ENCODE measurements at regions not wholly inside any gene's neighbourhood (a gene's known extent, or its start where the extent isn't known, plus 50 kb on each side); places are given as distances from the start of the nearest gene placed in this dataset.

GRCh38 chr9:90998573-90998972, 197.0 kb downstream of the SYK start:
- no peak for DNase-seq (ENCODE audit: low read depth in 1 of 2, low spot score in 1 of 2)
- no peak overlapping the region for H3K4me3 ChIP-seq (replicated peaks; ENCODE audit: insufficient read depth, low read length)
- H3K27ac ChIP-seq (replicated peaks) = no peak overlapping the region
- H3K27me3 ChIP-seq (ENCODE audit: insufficient read depth, poor library complexity, severe bottlenecking) = no peaks in the 10 kb centered on the region
- no peak for TF ChIP-seq REST (IDR thresholded peaks at IDR 0.05; ENCODE audit: insufficient replicate concordance, low read depth)
- no peak for TF ChIP-seq CTCF (IDR thresholded peaks at IDR 0.05; ENCODE audit: insufficient read depth, low read length)
- no peak for TF ChIP-seq POLR2AphosphoS5 (IDR thresholded peaks at IDR 0.05; ENCODE audit: low read depth)
- no peak for TF ChIP-seq GABPA (IDR thresholded peaks at IDR 0.05; ENCODE audit: low read depth)
- no peak for TF ChIP-seq SPI1 (IDR thresholded peaks at IDR 0.05; ENCODE audit: borderline replicate concordance, low read depth)

GRCh38 chr9:90999425-91000397, 198.1 kb downstream of the SYK start:
- no peak overlapping the region for H3K27ac ChIP-seq (replicated peaks)
- no peak for DNase-seq (ENCODE audit: low read depth in 1 of 2, low spot score in 1 of 2)
- TF ChIP-seq CTCF (IDR thresholded peaks at IDR 0.05; ENCODE audit: insufficient read depth, low read length) (no peak), GABPA (IDR thresholded peaks at IDR 0.05; ENCODE audit: low read depth) (no peak), SPI1 (IDR thresholded peaks at IDR 0.05; ENCODE audit: borderline replicate concordance, low read depth) (no peak), POLR2AphosphoS5 (IDR thresholded peaks at IDR 0.05; ENCODE audit: low read depth) (no peak), REST (IDR thresholded peaks at IDR 0.05; ENCODE audit: insufficient replicate concordance, low read depth) (no peak)
- no peaks in the 10 kb centered on the region for H3K27me3 ChIP-seq (ENCODE audit: insufficient read depth, poor library complexity, severe bottlenecking)
- H3K4me3 ChIP-seq (replicated peaks; ENCODE audit: insufficient read depth, low read length) = no peak overlapping the region

- H3K27me3 ChIP-seq (ENCODE audit: insufficient read depth, poor library complexity, severe bottlenecking) = no peaks in the 10 kb centered on the region
- no peak overlapping the region for H3K4me3 ChIP-seq (replicated peaks; ENCODE audit: insufficient read depth, low read length)
- H3K27ac ChIP-seq (replicated peaks) = no peak overlapping the region
- DNase-seq (ENCODE audit: low read depth in 1 of 2, low spot score in 1 of 2) = no peak
- no peak for TF ChIP-seq GABPA (IDR thresholded peaks at IDR 0.05; ENCODE audit: low read depth)
- TF ChIP-seq REST (IDR thresholded peaks at IDR 0.05; ENCODE audit: insufficient replicate concordance, low read depth) = no peak
- TF ChIP-seq CTCF (IDR thresholded peaks at IDR 0.05; ENCODE audit: insufficient read depth, low read length) = no peak
- no peak for TF ChIP-seq POLR2AphosphoS5 (IDR thresholded peaks at IDR 0.05; ENCODE audit: low read depth)
- no peak for TF ChIP-seq SPI1 (IDR thresholded peaks at IDR 0.05; ENCODE audit: borderline replicate concordance, low read depth)
These were observed 199.6 kb downstream of the SYK start for GRCh38 chr9:91001146-91001611.

Data from HL-60 (cell line).